Right kidney (tissue), 1 donor: ENCODE measurements at regions not wholly inside any gene's neighbourhood (a gene's known extent, or its start where the extent isn't known, plus 50 kb on each side); places are given as distances from the start of the nearest gene placed in this dataset.

Experiments used
- DNase-seq: peaks from one replicate; pipeline ENCODE4 v3.0.0-alpha.2; 2016

- DNase-seq, result no peak
These were observed 124.7 kb upstream of the MGMT start for GRCh38 chr10:129342385-129342784.

- DNase-seq, result no peak
These were observed 123.9 kb upstream of the MGMT start for GRCh38 chr10:129343141-129343540.

GRCh38 chr10:129344103-129344502 is 122.9 kb upstream of the MGMT start:
- no peak for DNase-seq

GRCh38 chr10:129344731-129345355 is 122.2 kb upstream of the MGMT start:
- DNase-seq, result no peak

GRCh38 chr10:129345763-129346162 is 121.3 kb upstream of the MGMT start:
- DNase-seq, result no peak

GRCh38 chr10:129350690-129351089 is 116.4 kb upstream of the MGMT start:
- DNase-seq, result no peak

- no peak for DNase-seq
These were observed 113.9 kb upstream of the MGMT start for GRCh38 chr10:129353101-129353500.

GRCh38 chr10:129360046-129360445 is 107.0 kb upstream of the MGMT start:
- no peak for DNase-seq

- no peak for DNase-seq
These were observed 105.2 kb upstream of the MGMT start for GRCh38 chr10:129361676-129362376.

GRCh38 chr10:129364949-129365348 is 102.1 kb upstream of the MGMT start:
- no peak for DNase-seq

- DNase-seq, result no peak
These were observed 101.2 kb upstream of the MGMT start for GRCh38 chr10:129365767-129366402.

- no peak for DNase-seq
These were observed 100.6 kb upstream of the MGMT start for GRCh38 chr10:129366450-129366849.

- DNase-seq, result no peak
These were observed 97.5 kb upstream of the MGMT start for GRCh38 chr10:129369566-129369965.

- DNase-seq, result no peak
These were observed 95.5 kb upstream of the MGMT start for GRCh38 chr10:129371541-129371940.

GRCh38 chr10:129372172-129372571 is 94.9 kb upstream of the MGMT start:
- no peak for DNase-seq

- no peak for DNase-seq
These were observed 93.8 kb upstream of the MGMT start for GRCh38 chr10:129373231-129373630.

GRCh38 chr10:129373718-129374117 is 93.3 kb upstream of the MGMT start:
- DNase-seq, result no peak

- DNase-seq, result no peak
These were observed 91.9 kb upstream of the MGMT start for GRCh38 chr10:129375171-129375570.

- no peak for DNase-seq
These were observed 91.1 kb upstream of the MGMT start for GRCh38 chr10:129375912-129376311.

GRCh38 chr10:129380279-129380678 is 86.8 kb upstream of the MGMT start:
- DNase-seq, result no peak

GRCh38 chr10:129381741-129382140 is 85.3 kb upstream of the MGMT start:
- DNase-seq, result no peak

GRCh38 chr10:129382401-129382800 is 84.6 kb upstream of the MGMT start:
- DNase-seq, result no peak

GRCh38 chr10:129383651-129384050 is 83.4 kb upstream of the MGMT start:
- DNase-seq, result no peak

GRCh38 chr10:129385600-129385999 is 81.4 kb upstream of the MGMT start:
- no peak for DNase-seq
